ENCODE measurements at regions not wholly inside any gene's neighbourhood (a gene's known extent, or its start where the extent isn't known, plus 50 kb on each side); places are given as distances from the start of the nearest gene placed in this dataset.

DNA sequence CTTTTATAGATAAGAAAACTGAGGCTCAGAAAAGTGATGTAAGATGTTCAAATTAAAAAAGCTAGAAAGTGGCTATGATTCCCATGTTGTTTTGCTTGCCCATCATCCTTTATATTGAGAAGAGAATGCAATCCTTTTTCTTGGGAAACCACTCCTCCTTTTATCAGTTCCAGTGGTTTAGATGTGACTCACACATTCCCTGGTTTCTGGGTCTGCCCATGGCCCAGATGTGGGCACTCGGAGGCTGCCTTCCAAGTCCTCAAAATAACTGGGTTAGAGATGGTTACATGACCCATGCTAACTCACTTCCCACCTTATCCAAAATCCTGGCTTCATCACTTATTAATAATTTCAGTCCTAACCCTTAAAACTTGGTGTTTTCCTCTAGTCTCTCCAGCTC, 550.0 kb downstream of the MDFIC start:
- no peak for DNase-seq (ENCODE audit: low spot score)

DNA sequence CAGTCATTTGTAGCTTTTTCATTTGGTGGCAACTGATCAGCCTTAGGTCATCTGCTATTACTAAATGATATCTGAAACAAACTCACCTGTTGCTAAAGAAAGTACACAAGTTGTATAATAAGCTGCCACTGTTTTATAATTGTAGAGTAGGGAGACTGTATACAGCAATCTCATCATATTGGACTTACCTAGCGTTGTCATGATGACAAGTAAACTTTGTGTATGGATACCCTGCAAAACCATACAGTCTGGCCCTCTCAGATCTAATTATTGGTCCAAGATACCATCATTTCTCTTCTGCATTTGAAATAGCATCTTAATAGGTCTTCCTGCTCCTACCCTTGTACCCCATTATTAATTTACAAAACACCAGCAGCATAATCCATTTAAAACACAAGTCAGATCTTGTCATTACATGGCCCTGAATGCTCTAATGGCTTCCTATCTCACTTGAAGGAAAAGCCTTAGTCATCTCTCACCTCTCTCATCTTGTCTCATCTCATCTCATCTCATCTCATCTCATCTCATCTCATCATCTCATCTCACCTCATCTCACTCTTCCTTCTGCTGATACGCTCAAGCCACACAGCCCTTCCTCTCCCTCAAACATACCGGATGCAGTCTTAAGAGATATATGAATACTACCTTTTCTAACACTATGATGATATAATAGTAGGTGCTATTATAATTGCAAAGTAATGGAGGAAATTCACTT, 540.6 kb downstream of the MDFIC start:
- DNase-seq (ENCODE audit: low spot score) = no peak

DNA sequence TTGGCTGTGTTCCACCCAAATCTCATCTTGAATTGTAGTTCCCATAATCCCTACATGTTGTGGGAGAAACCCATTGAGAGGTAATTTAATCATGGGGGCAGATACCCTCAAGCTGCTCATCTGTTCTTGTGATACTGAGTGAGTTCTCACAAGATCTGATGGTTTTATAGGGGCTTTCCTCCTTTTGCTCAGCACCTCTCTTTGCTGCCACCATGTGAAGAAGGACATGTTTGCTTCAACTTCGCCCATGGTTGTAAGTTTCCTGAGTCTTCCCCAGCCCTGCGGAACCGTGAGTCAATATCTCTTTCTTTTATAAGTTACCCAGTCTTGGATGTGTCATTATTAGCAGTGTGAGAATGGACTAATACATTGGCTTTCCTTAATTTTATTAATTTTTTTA, 527.8 kb downstream of the MDFIC start:
- DNase-seq (ENCODE audit: low spot score) = no peak

DNA sequence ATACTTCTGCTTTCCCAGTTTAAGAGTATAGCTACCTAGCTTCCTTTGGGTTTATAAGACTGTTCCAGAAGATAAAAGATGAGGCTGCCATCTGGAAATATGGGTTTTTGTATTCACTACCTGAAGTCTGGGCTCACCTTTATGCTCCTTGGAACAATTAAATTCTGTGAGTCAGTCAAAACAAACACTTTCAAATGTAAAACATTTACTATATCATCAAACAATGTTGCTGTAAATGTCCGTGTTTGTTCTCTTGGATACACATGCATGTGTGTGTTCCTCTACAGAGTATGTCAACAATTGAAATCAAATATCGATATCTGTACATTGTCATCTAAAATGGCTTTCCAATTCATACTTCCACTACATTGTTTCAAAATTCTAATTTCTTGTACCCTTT, 525.6 kb downstream of the MDFIC start:
- DNase-seq (ENCODE audit: low spot score) = no peak

DNA sequence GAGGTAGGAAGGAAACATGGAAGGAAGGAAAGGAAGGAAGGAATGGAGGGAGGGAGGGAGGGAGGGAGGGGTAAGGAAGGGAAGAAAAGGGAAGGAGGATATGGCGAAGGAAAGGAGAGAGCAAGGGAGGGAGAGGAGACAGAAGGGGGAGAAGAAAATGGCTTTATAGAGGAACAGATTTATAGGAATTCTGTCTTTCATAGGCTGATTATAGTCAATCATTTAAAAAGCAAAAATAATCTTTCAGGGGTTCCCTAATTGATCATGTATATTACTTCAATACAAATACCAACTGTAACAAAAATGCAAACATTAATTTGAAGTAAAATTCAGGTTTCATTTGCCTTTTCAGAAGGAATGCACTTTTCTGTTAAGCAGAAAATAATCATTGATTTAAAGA, 519.1 kb downstream of the MDFIC start:
- DNase-seq (ENCODE audit: low spot score) = no peak

DNA sequence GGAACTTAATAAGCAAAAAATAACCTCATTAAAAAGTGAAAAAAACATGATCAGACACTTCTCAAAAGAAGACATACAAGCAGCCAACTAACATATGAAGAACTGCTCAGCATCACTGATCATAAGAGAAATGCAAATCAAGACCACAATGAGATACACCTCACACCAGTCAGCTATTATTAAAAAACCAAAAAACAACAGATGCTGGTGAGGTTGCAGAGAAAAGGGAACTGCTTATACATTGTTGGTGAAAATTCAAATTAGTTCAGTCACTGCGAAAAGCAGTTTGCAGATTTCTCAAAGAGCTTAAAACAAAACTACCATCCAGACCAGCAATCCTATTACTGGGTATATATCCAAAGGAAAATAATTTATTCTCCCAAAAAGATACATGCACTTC, 513.3 kb downstream of the MDFIC start:
- DNase-seq (ENCODE audit: low spot score) = no peak

DNA sequence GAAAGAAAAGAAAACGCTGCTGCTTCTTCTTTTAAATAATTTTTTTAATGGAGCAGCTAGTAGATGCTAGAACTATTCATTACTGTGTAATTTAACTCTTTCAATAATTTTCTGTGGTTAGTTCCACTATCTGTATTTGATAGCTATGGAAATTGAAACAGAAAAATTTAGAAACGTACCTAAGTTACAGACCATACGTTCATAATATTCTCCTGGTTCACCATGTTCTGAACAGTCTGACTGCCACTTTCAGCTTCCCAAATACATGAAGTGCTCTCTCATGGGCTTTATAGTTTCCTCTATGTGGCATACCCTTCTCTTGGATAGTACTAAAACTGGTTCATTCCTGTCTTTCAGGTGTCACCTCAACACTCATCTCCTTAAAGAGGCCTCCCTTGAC, 508.0 kb downstream of the MDFIC start:
- no peak for DNase-seq (ENCODE audit: low spot score)

DNA sequence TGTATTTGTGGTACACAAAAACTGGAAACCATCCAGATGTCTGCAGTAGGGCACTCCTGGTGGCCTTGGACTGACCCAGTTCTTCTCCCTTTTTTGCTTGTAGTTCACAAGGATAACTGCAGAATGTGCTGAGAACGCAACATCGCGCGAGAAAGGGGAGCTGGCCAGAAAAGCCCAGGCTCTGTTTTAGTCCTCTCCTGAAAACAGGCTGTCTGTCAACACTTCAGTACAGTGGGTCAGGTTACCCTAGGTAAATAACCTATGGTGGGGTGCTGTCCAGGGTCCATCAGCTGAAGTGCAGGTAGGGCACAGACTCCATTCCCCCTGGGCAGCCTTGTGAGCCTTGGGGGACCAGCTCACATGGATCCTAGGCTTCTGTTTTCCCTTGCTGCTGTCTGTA, 495.8 kb downstream of the MDFIC start:
- peak; percentile 16 for DNase-seq (ENCODE audit: low spot score)

DNA sequence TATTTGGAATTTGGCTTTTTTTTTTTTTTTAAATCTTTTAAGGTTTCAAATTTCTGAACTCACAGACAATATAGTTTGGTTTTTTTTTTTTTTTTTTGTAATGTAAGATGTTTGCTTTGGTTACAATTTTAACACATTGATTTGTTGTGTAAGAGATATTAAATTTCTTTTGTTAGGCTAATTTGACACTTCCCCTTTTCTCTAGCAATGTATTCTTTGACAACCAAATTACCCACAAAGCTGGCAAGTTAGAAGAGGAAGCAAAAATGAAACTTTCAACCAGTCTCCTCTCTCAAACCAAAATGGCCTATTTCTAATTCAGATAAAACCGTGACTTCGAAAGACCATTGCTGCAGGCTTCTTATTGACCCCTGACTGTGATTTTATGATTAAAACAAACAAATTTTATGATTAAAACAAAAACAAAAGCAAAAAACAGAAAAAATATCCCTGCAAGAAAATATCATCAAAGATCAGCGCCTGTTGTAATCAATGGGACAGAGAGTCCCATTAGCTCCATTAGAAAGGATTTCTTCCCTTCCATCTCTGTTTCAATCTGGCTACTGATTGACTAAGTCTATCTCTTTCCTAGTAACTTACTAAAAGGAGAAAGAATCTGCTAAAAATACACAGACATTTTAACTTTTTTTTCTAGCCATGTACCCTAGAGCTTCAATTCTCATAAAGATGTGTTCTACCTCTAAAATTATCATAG, 489.2 kb downstream of the MDFIC start:
- no peak for DNase-seq (ENCODE audit: low spot score)

DNA sequence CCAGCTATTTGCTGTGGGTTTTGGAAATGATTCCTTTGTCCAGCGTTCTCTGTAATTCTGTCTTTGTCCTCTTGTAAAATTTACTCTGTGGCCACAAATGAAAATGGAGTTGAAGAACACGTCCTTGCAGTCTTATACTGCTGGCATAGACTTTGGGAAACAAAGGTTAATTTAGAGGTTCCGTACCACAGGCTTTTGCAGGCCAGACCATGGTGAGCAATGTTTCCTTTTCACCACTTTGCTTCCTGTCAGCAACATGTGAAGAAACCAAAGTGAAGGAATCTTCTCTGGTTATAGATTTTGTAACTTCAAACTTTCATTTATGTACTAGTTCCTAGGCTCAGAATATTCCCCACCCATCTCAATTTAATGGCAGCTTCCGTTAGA, 488.5 kb downstream of the MDFIC start:
- DNase-seq (ENCODE audit: low spot score) = no peak

DNA sequence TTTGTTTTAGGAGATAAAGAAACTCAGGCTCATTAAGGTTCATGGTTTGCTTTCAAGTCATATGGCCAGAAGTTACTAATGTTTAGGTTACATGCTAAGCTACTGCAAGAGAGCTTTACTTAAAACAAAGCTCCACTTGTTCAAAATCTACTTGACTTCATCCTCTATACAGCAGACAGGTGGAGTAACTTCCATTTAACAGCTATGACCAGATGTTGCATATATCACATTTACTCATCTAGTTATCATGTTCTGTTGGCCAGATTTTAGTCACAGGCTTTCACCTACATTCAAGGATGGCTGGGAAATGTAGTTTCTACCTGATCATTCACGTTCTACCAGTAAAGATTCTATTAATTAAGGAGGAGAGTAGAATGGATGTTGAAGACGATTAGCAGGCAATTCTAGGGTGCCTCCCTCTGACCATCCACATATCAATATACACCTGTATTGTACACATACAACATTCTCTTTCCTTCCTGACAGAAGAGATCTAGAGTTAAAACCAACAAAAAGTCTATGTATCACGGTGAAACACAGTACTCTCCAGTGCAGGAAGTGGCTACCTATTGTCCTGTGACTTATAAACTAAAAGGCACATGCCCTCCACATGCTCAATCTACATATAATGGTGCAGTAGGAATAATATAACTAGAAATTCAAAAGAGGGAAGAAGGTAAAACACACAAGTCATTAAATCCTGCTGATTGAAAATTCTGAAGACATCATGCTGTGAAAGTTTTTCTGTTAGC, 488.0 kb downstream of the MDFIC start:
- no peak for DNase-seq (ENCODE audit: low spot score)

DNA sequence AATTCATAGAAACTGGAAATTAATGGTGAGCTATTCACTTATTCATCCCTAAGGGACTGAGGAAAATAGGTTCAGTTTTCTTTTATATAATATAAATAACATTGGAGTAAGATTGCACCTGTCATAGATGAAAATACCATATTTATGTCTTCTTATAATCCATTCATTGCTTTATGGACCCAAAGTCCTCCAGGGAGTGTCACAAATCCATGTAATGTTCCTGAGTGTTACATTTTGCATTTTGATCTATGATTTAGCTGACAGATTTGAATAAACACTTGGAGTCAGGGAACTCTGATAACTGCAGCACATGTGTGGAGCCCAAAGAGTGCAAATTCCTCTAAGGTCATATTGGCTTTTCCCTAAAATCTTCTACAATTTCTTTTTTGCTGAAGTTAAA, 484.3 kb downstream of the MDFIC start:
- no peak for DNase-seq (ENCODE audit: low spot score)

DNA sequence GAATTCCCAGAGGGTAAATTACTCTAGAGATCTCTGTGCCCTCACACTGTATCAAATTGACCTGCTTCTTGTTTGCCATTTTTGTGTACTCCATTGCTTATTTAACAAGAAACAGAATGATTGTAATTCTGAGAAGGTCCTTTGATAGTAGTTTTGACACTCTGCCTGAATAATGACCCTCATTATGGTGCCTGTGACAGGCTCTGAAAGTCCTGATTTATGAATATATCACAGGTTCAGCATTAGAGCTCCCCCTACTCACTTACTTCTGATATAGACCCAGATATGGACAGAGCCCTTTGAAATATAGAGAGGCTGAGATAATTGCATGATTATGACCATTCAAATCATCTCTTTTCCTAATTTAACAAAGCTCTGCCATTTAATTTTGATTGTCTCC, 465.2 kb downstream of the MDFIC start:
- DNase-seq (ENCODE audit: low spot score) = no peak

DNA sequence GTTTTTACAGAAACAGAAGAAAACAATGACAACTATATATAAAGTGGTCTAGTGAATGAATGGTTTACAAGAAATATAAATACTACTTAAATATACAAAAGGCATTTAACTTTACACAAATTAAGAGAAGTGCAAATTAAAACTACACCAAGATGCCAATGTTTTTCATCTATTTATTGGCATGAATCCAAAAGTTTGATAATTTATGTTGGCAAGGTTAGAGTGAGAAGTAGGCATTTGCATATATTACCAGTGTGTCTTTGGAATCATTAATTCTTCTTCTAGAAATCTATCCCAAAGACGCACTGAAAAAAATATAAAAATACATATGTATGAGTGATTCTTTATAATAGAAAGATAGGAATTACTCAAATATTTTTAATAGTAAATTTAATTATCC, 457.4 kb downstream of the MDFIC start:
- no peak for DNase-seq (ENCODE audit: low spot score)

DNA sequence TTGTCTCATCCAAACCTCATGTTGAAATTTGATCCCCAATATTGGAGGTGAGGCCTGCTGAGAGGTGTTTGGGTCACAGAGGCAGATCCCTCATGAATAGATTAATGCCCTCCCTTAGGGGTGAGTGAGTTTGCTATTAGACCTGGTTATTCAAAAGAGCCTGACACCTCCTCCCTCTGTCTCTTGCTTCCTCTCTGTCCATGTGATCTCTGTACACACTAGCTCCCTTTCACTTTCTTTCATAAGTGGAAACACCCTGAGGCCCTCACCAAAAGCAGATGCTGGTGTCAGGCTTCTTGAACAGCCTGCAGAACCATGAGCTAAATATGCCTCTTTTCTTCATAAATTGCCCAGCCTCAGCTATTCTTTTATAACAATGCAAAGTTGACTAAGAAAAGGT, 447.1 kb downstream of the MDFIC start:
- no peak for DNase-seq (ENCODE audit: low spot score)

DNA sequence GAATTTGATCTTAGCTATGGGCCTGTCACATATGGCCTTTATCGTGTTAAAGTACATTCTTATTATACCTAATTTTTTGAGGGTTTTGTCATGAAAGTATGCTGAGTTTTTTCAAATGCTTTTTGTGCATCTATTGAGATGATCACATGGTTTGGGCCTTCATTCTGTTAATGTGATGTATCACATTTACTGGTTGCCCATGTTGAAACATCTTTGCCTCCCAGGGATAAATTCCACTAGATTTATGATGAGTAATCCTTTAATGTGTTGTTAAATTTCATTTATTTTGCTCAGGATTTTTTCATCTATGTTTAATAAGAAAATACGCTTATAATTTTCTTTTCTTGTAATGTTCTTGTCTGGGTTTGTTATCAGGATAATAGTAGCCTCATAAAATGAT, 442.0 kb downstream of the MDFIC start:
- no peak for DNase-seq (ENCODE audit: low spot score)

DNA sequence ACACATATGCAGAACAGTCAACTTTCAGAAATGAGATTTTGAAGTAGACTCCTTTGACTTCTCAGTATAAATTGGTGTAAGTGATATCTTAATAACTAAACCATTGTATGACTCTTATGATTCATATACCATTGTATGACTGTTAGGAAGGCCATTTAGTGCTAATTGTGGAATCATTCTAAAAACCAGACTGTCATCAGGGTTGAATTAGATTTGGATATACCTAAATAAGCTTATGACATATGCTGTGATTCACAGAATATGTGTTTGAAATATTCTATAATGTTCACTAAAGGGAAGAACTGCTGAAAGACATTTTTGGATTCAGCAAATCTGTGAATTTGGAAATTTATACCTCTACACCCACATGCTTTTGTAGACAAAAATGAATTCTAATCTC, 438.1 kb downstream of the MDFIC start:
- DNase-seq (ENCODE audit: low spot score) = no peak

DNA sequence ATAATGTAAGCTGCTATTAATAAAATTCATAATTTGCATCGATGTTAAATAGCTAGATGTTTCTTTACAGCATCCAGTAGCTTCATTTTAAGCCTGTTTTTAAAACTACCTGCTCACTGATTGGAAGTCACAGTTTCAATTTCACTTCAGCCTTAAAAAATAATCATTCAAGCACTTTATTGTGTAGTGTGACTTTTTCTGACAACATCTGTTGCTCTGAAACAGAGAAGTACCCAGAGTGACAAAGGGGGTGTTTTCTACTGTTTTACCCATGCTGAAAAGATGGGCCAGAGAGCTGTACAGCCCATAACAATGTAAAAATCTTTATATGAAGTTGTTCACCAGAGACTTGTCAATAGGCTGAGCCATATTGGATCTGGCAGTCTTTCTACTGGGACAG, 437.2 kb downstream of the MDFIC start:
- DNase-seq (ENCODE audit: low spot score) = no peak

DNA sequence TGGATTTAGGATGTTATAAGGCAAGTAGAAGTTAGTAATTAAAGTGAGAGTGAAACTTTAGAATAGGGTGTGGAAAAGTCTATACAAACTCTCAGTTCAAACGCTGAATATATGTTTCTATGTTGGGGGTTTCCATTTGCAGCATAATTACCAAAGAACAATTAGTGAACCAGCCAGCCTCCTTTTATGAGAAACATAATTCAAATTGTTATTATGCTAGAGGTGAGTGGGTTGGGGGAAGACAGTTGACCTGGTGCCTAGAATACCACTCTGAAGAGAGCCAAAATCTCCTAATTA, 435.8 kb downstream of the MDFIC start:
- no peak for DNase-seq (ENCODE audit: low spot score)

DNA sequence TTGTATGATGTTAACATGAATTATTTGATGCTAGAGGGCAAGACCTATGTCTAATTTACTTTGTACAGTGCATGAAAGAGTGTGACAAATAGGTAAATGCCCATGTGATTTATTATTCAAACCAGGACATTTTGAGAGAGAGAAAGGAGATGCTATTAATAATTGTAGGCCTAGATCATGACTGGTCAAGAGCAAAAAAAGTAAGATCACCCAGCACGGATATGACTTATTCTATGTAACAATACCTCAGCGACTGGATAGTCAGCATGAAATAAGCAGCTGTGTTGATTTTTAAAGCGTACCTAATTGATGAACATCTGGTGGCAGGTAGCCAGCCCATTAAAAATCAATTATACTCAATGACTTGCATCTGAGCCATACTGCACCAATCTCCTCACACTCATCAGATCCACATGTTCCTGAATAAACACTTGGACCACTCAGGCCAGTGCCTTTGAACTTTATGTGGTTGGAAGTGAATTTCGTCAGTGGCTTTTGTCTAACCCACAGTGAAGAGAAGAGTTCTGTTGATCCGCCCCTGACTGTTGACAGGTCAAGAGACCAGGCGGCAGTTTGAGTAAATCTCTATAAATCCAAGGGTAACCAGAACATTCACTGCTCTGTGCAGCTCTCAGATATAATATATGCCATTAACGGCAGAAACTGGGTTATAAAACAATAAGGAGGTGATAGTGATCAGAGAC, 435.3 kb downstream of the MDFIC start:
- no peak for DNase-seq (ENCODE audit: low spot score)

DNA sequence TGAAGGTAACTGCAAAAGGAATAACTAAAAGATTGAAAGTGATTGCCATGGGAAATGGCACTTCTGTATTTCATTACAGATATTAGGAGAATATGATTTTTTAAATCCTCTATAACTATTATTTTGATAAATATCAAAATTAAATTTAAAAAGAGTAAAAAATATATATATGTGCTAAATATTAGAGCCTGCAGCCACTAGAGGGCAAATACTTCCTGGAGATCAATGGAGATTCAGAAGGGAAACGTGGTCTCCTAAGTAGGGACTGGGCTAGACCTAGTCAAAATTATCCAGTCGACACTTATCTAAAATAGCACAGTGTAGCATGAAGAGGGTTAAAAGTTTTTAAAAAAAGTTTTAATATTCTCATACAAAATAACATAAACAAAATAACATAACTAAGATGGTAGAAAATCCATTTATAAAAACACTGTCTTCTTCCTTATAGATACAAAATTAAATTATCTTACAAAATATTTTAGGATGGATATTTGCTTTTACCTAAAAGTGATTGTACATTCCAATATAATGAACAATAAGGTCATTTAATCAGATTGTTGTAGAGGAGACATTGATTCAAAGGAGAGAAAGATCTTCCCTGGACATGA, 434.3 kb downstream of the MDFIC start:
- peak; percentile 21 for DNase-seq (ENCODE audit: low spot score)

DNA sequence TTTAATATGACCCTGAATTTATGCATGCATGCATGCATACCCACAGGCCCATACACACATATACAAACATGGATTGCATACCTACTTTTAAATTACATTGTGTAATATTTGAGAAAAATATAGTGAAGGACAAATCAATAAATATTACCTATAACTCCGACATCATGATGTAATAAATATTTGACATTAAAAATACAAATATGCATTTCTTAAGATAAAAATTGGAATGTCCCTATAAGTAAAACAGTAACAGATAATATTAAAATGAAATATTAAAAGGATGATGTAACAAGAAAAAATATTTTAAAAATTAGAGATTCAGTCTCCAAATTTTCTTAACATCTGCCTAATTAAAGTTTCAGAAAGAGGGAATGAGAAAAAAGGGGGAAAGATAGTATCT, 433.0 kb downstream of the MDFIC start:
- DNase-seq (ENCODE audit: low spot score) = no peak

DNA sequence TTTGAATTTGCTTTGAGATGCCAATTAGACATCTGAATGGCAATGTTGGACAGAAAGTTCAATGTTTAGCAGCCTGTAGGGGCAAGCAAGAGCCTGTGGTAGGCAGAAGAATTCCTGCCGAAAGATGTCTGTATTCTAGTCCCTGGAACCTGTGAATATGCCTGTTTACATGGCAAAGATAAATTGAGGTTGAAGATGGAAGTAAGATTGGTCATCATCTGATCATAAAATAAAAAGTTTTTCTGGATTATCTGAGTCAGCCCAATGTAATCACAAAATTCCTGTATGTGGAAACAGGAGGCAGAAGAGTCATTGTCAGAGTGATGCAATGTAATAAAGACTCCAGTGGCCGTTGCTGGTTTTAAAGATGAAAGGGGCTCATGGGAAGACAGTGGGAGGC, 430.5 kb downstream of the MDFIC start:
- DNase-seq (ENCODE audit: low spot score) = no peak

Measured in iPS-NIHi11 (cell line).